ENCODE measurements at regions not wholly inside any gene's neighbourhood (a gene's known extent, or its start where the extent isn't known, plus 50 kb on each side); places are given as distances from the start of the nearest gene placed in this dataset.

- Histone ChIP-seq H3K4me3 (ENCODE audit: low read depth, low read length) (no peak overlapping the region), H3K36me3 (ENCODE audit: control insufficient read depth, insufficient read depth, low read length) (no peaks in the 10 kb centered on the region), H3K27me3 (ENCODE audit: control insufficient read depth, insufficient read depth, low read length) (peaks cover 20% of the 10 kb centered on the region)
- ChIA-PET POLR2A (interaction anchor here (0.6 kb wide), 1 partner anchor 637 kb away, joined by 12 read pairs; no protein-coding TSS in a partner anchor), CTCF (interaction anchor here (1.0 kb wide), 1 partner anchor 78 kb away, joined by 3 read pairs; no protein-coding TSS in a partner anchor)
- no peak for TF ChIP-seq CTCF (IDR thresholded peaks at IDR 0.05; ENCODE audit: insufficient read depth, low read depth, low read length)
- no peak for DNase-seq (ENCODE audit: low read depth)
Observed at GRCh38 chr5:176719113-176719739, 71.9 kb downstream of the TSPAN17 start.

- DNase-seq (ENCODE audit: low read depth) = no peak
- POLR2A ChIA-PET = no interaction called here
- H3K4me3 ChIP-seq (ENCODE audit: low read depth, low read length) = no peak overlapping the region
- peaks cover 31% of the 10 kb centered on the region for H3K27me3 ChIP-seq (ENCODE audit: control insufficient read depth, insufficient read depth, low read length)
- CTCF ChIA-PET = no interaction called here
- no peak for TF ChIP-seq CTCF (IDR thresholded peaks at IDR 0.05; ENCODE audit: insufficient read depth, low read depth, low read length)
- no peaks in the 10 kb centered on the region for H3K36me3 ChIP-seq (ENCODE audit: control insufficient read depth, insufficient read depth, low read length)
Observed at GRCh38 chr5:176721509-176721908, 74.2 kb downstream of the TSPAN17 start.

GRCh38 chr5:176722757-176723156, 75.5 kb downstream of the TSPAN17 start:
- CTCF ChIA-PET = no interaction called here
- no peak for TF ChIP-seq CTCF (IDR thresholded peaks at IDR 0.05; ENCODE audit: insufficient read depth, low read depth, low read length)
- Histone ChIP-seq H3K27me3 (ENCODE audit: control insufficient read depth, insufficient read depth, low read length) (peaks cover 32% of the 10 kb centered on the region), H3K36me3 (ENCODE audit: control insufficient read depth, insufficient read depth, low read length) (no peaks in the 10 kb centered on the region), H3K4me3 (ENCODE audit: low read depth, low read length) (no peak overlapping the region)
- DNase-seq (ENCODE audit: low read depth) = no peak
- POLR2A ChIA-PET = no interaction called here

GRCh38 chr5:176723440-176723839, 76.2 kb downstream of the TSPAN17 start:
- POLR2A ChIA-PET = no interaction called here
- DNase-seq (ENCODE audit: low read depth) = no peak
- CTCF ChIA-PET = no interaction called here
- no peak for TF ChIP-seq CTCF (IDR thresholded peaks at IDR 0.05; ENCODE audit: insufficient read depth, low read depth, low read length)
- H3K27me3 ChIP-seq (ENCODE audit: control insufficient read depth, insufficient read depth, low read length) = peaks cover 30% of the 10 kb centered on the region
- no peaks in the 10 kb centered on the region for H3K36me3 ChIP-seq (ENCODE audit: control insufficient read depth, insufficient read depth, low read length)
- no peak overlapping the region for H3K4me3 ChIP-seq (ENCODE audit: low read depth, low read length)

- H3K36me3 ChIP-seq (ENCODE audit: control insufficient read depth, insufficient read depth, low read length) = no peaks in the 10 kb centered on the region
- no peak for TF ChIP-seq CTCF (IDR thresholded peaks at IDR 0.05; ENCODE audit: insufficient read depth, low read depth, low read length)
- no peak overlapping the region for H3K4me3 ChIP-seq (ENCODE audit: low read depth, low read length)
- ChIA-PET POLR2A (no interaction called here), CTCF (no interaction called here)
- DNase-seq (ENCODE audit: low read depth) = no peak
- H3K27me3 ChIP-seq (ENCODE audit: control insufficient read depth, insufficient read depth, low read length) = peaks cover 30% of the 10 kb centered on the region
Observed at GRCh38 chr5:176724472-176724871, 77.2 kb downstream of the TSPAN17 start.

All from BJ (cell line).